Astrocyte (in vitro differentiated cells and primary cell): ENCODE measurements at regions not wholly inside any gene's neighbourhood (a gene's known extent, or its start where the extent isn't known, plus 50 kb on each side); places are given as distances from the start of the nearest gene placed in this dataset.

Experiments used
- DNase-seq: peaks from one replicate; pipeline ENCODE4 v3.0.0-alpha.2; 2010; ENCODE audit warnings: low read depth
- FAIRE-seq: peaks from 2 replicates; lab custom pipeline; 2011; peaks lifted over from hg19 to GRCh38; lab: Jason Lieb, UNC
- H2AFZ ChIP-seq: 2 replicates; pipeline ENCODE4 v1.6.0; 2012; ENCODE audit warnings: low read depth, low read length, inconsistent platforms
- H3K27ac ChIP-seq: 2 replicates; pipeline ENCODE4 v1.5.1; 2011; ENCODE audit warnings: low read depth, low read length, inconsistent platforms
- H3K27me3 ChIP-seq: 2 replicates; pipeline ENCODE4 v1.6.0; 2011; ENCODE audit warnings: low read length, inconsistent platforms; ENCODE audit not compliant: insufficient read depth
- H3K36me3 ChIP-seq: 2 replicates; pipeline ENCODE4 v1.5.1; 2011; ENCODE audit warnings: low read length, inconsistent platforms; ENCODE audit not compliant: insufficient read depth
- H3K4me1 ChIP-seq: 2 replicates; pipeline ENCODE4 v1.5.1; 2011; ENCODE audit warnings: low read length, inconsistent platforms; ENCODE audit not compliant: insufficient read depth
- H3K4me2 ChIP-seq: 2 replicates; pipeline ENCODE4 v1.6.0; 2012; ENCODE audit warnings: low read length, inconsistent platforms
- H3K4me3 ChIP-seq: 2 replicates; pipeline ENCODE4 v1.5.1; 2011; ENCODE audit warnings: low read depth, mild to moderate bottlenecking, low read length, inconsistent platforms; ENCODE audit not compliant: insufficient read depth
- H3K79me2 ChIP-seq: 2 replicates; pipeline ENCODE4 v1.6.0; 2012; ENCODE audit warnings: mild to moderate bottlenecking, low read length, inconsistent platforms; ENCODE audit not compliant: insufficient read depth
- H3K9ac ChIP-seq: 2 replicates; pipeline ENCODE4 v1.6.0; 2012; ENCODE audit warnings: mild to moderate bottlenecking, low read length, inconsistent platforms
- H3K9me3 ChIP-seq: 2 replicates; pipeline ENCODE4 v1.5.1; 2012; ENCODE audit warnings: low read depth, mild to moderate bottlenecking, low read length, inconsistent platforms; ENCODE audit not compliant: insufficient read depth
- H4K20me1 ChIP-seq: 2 replicates; pipeline ENCODE4 v1.6.0; 2012; ENCODE audit warnings: low read length, inconsistent platforms; ENCODE audit not compliant: insufficient read depth
- H3K27ac Mint-ChIP-seq: one replicate; pipeline ENCODE4 v1.8.0; 2021; ENCODE audit warnings: mild to moderate bottlenecking, mixed read lengths; ENCODE audit not compliant: unreplicated experiment
- H3K27me3 Mint-ChIP-seq: one replicate; pipeline ENCODE4 v1.8.0; 2021; ENCODE audit warnings: low read depth, mixed read lengths; ENCODE audit not compliant: unreplicated experiment
- H3K36me3 Mint-ChIP-seq: one replicate; pipeline ENCODE4 v1.8.0; 2021; ENCODE audit warnings: low read depth, mixed read lengths; ENCODE audit not compliant: unreplicated experiment
- H3K4me1 Mint-ChIP-seq: one replicate; pipeline ENCODE4 v1.8.0; 2021; ENCODE audit warnings: low read depth, mixed read lengths; ENCODE audit not compliant: unreplicated experiment
- H3K4me3 Mint-ChIP-seq: one replicate; pipeline ENCODE4 v1.8.0; 2021; ENCODE audit warnings: mild to moderate bottlenecking, moderate library complexity, mixed read lengths; ENCODE audit not compliant: unreplicated experiment
- H3K9me3 Mint-ChIP-seq: one replicate; pipeline ENCODE4 v1.8.0; 2021; ENCODE audit warnings: mild to moderate bottlenecking, mixed read lengths; ENCODE audit not compliant: unreplicated experiment
- EZH2 ChIP-seq: IDR thresholded peaks from 2 replicates; pipeline ENCODE4 v1.6.1; 2012; ENCODE audit warnings: mild to moderate bottlenecking, low read length, inconsistent platforms; ENCODE audit not compliant: insufficient read depth
- TF ChIP-seq, protein P1 (sequence below): IDR thresholded peaks from 2 replicates; pipeline ENCODE4 v1.5.1; 2011; ENCODE audit warnings: low read depth, mild to moderate bottlenecking, inconsistent platforms, low read length, moderate library complexity; ENCODE audit not compliant: insufficient read depth

DNA sequence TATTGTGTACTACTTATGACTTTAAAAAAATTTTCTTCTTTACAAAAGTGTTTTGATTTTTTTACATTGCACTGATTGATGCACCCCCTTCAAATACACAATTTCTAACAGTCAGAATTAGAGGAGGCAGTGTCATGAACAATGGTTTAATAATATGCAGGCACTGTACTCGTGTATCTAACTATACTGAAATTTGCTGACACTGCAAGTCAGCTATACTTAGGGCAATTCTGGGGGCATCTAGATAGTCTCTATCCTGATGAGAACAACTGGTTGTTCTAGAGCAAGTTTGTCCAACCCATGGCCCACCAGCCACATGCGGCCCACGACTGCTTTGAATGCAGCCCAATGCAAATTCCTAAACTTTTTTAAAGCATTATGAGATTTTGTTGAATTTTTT, 375.6 kb downstream of the BCKDHB start:
- Histone ChIP-seq H3K27me3 (no peaks in the 10 kb centered on the region), H2AFZ (no peak overlapping the region), H3K4me1 (no peaks in the 10 kb centered on the region), H3K9me3 (no peaks in the 10 kb centered on the region), H4K20me1 (no peaks in the 10 kb centered on the region), H3K9ac (no peak overlapping the region), H3K4me2 (no peak overlapping the region), H3K4me3 (no peak overlapping the region), H3K79me2 (no peaks in the 10 kb centered on the region), H3K36me3 (no peaks in the 10 kb centered on the region), H3K27ac (no peak overlapping the region)
- H3K27ac Mint-ChIP-seq: no peak overlapping the region
- H3K36me3 Mint-ChIP-seq: no peaks in the 10 kb centered on the region
- H3K4me3 Mint-ChIP-seq: no peak overlapping the region
- FAIRE-seq (no peak), DNase-seq (no peak)
- H3K9me3 Mint-ChIP-seq: peaks cover 1% of the 10 kb centered on the region
- peaks cover 19% of the 10 kb centered on the region for H3K4me1 Mint-ChIP-seq
- H3K27me3 Mint-ChIP-seq: no peaks in the 10 kb centered on the region
- TF ChIP-seq, protein P1, sequence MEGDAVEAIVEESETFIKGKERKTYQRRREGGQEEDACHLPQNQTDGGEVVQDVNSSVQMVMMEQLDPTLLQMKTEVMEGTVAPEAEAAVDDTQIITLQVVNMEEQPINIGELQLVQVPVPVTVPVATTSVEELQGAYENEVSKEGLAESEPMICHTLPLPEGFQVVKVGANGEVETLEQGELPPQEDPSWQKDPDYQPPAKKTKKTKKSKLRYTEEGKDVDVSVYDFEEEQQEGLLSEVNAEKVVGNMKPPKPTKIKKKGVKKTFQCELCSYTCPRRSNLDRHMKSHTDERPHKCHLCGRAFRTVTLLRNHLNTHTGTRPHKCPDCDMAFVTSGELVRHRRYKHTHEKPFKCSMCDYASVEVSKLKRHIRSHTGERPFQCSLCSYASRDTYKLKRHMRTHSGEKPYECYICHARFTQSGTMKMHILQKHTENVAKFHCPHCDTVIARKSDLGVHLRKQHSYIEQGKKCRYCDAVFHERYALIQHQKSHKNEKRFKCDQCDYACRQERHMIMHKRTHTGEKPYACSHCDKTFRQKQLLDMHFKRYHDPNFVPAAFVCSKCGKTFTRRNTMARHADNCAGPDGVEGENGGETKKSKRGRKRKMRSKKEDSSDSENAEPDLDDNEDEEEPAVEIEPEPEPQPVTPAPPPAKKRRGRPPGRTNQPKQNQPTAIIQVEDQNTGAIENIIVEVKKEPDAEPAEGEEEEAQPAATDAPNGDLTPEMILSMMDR: no peak
- no peak for TF ChIP-seq EZH2

DNA sequence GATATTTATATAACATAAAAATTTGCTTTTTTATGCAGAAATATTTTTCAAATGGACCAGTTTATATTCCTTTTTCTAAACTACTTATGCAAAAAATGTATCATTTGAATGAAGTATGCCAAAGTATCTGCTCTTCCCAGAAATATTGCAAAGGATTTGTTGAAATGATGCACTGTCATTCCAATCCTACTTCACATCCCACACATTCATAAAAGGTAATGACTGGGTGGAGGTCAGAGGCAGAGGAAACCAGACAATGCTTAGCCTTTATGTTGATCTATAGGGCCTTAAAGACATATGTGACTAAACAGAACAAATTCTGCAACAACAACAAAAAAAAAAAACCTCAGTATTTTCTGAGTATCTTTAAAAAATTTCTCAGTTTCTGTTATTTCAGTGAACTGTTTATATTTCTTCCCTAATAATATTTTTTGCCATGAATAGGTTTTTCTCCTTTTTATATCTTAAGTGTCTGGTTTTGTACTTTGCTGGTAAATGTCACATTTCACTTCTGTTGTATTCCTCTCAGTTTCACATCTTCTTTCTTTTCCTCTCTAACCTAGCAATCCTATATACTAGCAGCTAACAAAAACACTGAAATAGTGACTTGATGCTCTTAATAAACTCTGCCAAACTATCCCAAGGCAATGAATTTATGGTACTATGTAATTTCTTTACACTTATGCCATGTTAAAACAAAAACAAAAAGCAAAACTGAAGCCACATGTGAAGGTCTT, 374.1 kb downstream of the BCKDHB start:
- Mint-ChIP-seq H3K27ac (no peak overlapping the region), H3K4me3 (no peak overlapping the region), H3K36me3 (no peaks in the 10 kb centered on the region), H3K4me1 (peaks cover 24% of the 10 kb centered on the region), H3K9me3 (peaks cover 1% of the 10 kb centered on the region), H3K27me3 (no peaks in the 10 kb centered on the region)
- no peak overlapping the region for H2AFZ ChIP-seq
- no peaks in the 10 kb centered on the region for H3K9me3 ChIP-seq
- no peaks in the 10 kb centered on the region for H3K4me1 ChIP-seq
- no peak for DNase-seq
- no peaks in the 10 kb centered on the region for H3K79me2 ChIP-seq
- H3K27me3 ChIP-seq: no peaks in the 10 kb centered on the region
- H3K4me2 ChIP-seq: no peak overlapping the region
- H3K27ac ChIP-seq: no peak overlapping the region
- FAIRE-seq: no peak
- H3K4me3 ChIP-seq: no peak overlapping the region
- no peaks in the 10 kb centered on the region for H3K36me3 ChIP-seq
- TF ChIP-seq, protein P1: no peak
- no peak for TF ChIP-seq EZH2
- H3K9ac ChIP-seq: no peak overlapping the region
- no peaks in the 10 kb centered on the region for H4K20me1 ChIP-seq

DNA sequence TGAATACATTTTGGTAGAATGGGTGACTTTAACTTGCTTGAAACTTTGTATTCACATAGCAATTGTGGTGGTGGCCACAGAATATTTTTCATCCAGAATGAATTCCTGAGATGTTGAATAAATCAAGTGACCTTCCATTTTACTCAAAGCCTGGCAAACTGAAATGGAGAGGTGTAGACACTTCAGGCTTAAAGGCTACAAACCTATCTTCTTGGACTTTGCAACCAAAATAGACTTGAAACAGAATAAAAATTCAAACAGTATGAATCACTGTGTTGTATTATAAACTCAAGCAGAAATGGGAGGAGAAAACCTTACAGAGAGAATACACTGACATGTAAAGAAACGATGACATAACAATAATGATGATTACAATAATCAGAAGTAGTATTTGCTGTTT, 371.6 kb downstream of the BCKDHB start:
- Histone ChIP-seq H3K4me2 (no peak overlapping the region), H2AFZ (no peak overlapping the region), H3K79me2 (no peaks in the 10 kb centered on the region), H3K36me3 (no peaks in the 10 kb centered on the region), H3K4me1 (no peaks in the 10 kb centered on the region), H3K4me3 (no peak overlapping the region), H3K27me3 (no peaks in the 10 kb centered on the region), H3K9ac (no peak overlapping the region), H3K27ac (no peak overlapping the region), H4K20me1 (no peaks in the 10 kb centered on the region), H3K9me3 (no peaks in the 10 kb centered on the region)
- Mint-ChIP-seq H3K9me3 (no peaks in the 10 kb centered on the region), H3K27ac (peak overlapping the region; percentile 79), H3K36me3 (no peaks in the 10 kb centered on the region), H3K4me3 (no peak overlapping the region), H3K4me1 (peaks cover 24% of the 10 kb centered on the region), H3K27me3 (no peaks in the 10 kb centered on the region)
- no peak for TF ChIP-seq EZH2
- TF ChIP-seq, protein P1: no peak
- FAIRE-seq (peak; percentile 58), DNase-seq (no peak)
